Neural progenitor cell (in vitro differentiated cells): ENCODE measurements at regions not wholly inside any gene's neighbourhood (a gene's known extent, or its start where the extent isn't known, plus 50 kb on each side); places are given as distances from the start of the nearest gene placed in this dataset.

Experiments
- DNase-seq: peaks from one replicate; pipeline ENCODE4 v3.0.0-alpha.2; 2016; ENCODE audit warnings: low spot score
- H2AFZ ChIP-seq: fragments of 200-600 bp; sonication (generic); replicated peaks from 2 replicates; pipeline ENCODE4 v1.6.1; 2016; ENCODE audit warnings: antibody characterized with exemption
- H3F3A ChIP-seq: fragments of 200-600 bp; sonication (generic); 2 replicates; pipeline ENCODE4 v1.6.1; 2016; ENCODE audit warnings: antibody characterized with exemption, low read depth
- H3K27ac ChIP-seq: fragments of 200-600 bp; sonication (generic); 2 replicates; pipeline ENCODE4 v1.5.1; 2016; ENCODE audit warnings: mild to moderate bottlenecking
- H3K27me3 ChIP-seq: fragments of 200-600 bp; sonication (generic); 2 replicates; pipeline ENCODE4 v1.6.1; 2016; ENCODE audit warnings: mild to moderate bottlenecking, moderate library complexity
- H3K36me3 ChIP-seq: fragments of 200-600 bp; sonication (generic); 2 replicates; pipeline ENCODE4 v1.5.1; 2016
- H3K4me1 ChIP-seq: fragments of 200-600 bp; sonication (generic); 2 replicates; pipeline ENCODE4 v1.6.1; 2016; ENCODE audit warnings: mixed run types
- H3K4me2 ChIP-seq: fragments of 200-600 bp; sonication (generic); 2 replicates; pipeline ENCODE4 v1.6.1; 2016
- H3K4me3 ChIP-seq: fragments of 200-600 bp; sonication (generic); 2 replicates; pipeline ENCODE4 v1.5.1; 2016
- H3K79me2 ChIP-seq: fragments of 200-600 bp; sonication (generic); 2 replicates; pipeline ENCODE4 v1.6.1; 2016; ENCODE audit warnings: low read depth
- H3K9ac ChIP-seq: fragments of 200-600 bp; sonication (generic); 2 replicates; pipeline ENCODE4 v1.6.1; 2016
- H3K9me3 ChIP-seq: fragments of 200-600 bp; sonication (generic); 2 replicates; pipeline ENCODE4 v1.5.1; 2016; ENCODE audit warnings: low read depth
- H4K20me1 ChIP-seq: fragments of 200-600 bp; sonication (generic); 2 replicates; pipeline ENCODE4 v1.6.1; 2016; ENCODE audit warnings: low read depth
- H3K27ac Mint-ChIP-seq: 3 replicates; pipeline ENCODE4 v1.8.0; 2021; ENCODE audit warnings: mixed read lengths
- H3K27me3 Mint-ChIP-seq: 2 replicates; pipeline ENCODE4 v1.8.0; 2022; ENCODE audit warnings: low read depth, mild to moderate bottlenecking, inconsistent platforms, moderate library complexity, mixed read lengths; ENCODE audit not compliant: insufficient read depth
- H3K36me3 Mint-ChIP-seq: 3 replicates; pipeline ENCODE4 v1.8.0; 2021; ENCODE audit warnings: mixed read lengths
- H3K4me1 Mint-ChIP-seq: 3 replicates; pipeline ENCODE4 v1.8.0; 2021; ENCODE audit warnings: mixed read lengths
- H3K4me3 Mint-ChIP-seq: 3 replicates; pipeline ENCODE4 v1.8.0; 2021; ENCODE audit warnings: mild to moderate bottlenecking, moderate library complexity, mixed read lengths
- H3K9me3 Mint-ChIP-seq: 3 replicates; pipeline ENCODE4 v1.8.0; 2020; ENCODE audit warnings: mixed read lengths
- CTCF ChIP-seq: fragments of 200-600 bp; sonication (generic); IDR thresholded peaks from 2 replicates; pipeline ENCODE4 v1.5.1; 2017; ENCODE audit warnings: antibody characterized with exemption, mild to moderate bottlenecking
- EZH2 ChIP-seq: fragments of 200-600 bp; sonication (generic); IDR thresholded peaks from 2 replicates; pipeline ENCODE4 v1.6.1; 2017; ENCODE audit warnings: antibody characterized with exemption, mild to moderate bottlenecking, moderate library complexity
- EZH2phosphoT487 ChIP-seq: fragments of 200-600 bp; sonication (generic); IDR thresholded peaks from 2 replicates; pipeline ENCODE4 v1.6.1; 2017; ENCODE audit warnings: antibody characterized with exemption

DNA sequence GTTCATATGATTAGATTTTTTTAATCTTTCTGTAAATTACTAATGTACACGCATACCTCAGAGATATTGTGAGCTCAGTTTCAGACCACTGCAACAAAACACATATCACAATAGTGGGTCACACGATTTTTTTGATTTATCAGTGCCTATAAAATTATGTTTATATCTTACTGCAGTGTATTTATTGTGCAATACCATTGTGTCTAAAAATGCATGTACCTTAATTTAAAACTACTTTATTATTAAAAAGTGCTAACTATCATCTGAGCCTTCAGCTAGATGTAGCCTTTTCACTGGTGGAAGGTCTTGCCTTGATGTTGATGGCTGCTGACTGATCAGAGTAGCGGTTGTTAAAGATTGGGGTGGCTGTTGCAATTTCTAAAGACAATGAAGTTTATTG is 918.8 kb upstream of the CHORDC1 start:
- no peak for DNase-seq
- Mint-ChIP-seq H3K27ac (no peak overlapping the region), H3K36me3 (no peaks in the 10 kb centered on the region), H3K4me3 (no peak overlapping the region), H3K27me3 (no peaks in the 10 kb centered on the region), H3K4me1 (no peaks in the 10 kb centered on the region), H3K9me3 (no peaks in the 10 kb centered on the region)
- Histone ChIP-seq H3K9me3 (no peaks in the 10 kb centered on the region), H3F3A (no peaks in the 10 kb centered on the region), H3K4me2 (no peak overlapping the region), H3K36me3 (no peaks in the 10 kb centered on the region), H4K20me1 (no peaks in the 10 kb centered on the region), H2AFZ (no peak overlapping the region), H3K4me1 (no peaks in the 10 kb centered on the region), H3K4me3 (no peak overlapping the region), H3K9ac (no peak overlapping the region), H3K27me3 (no peaks in the 10 kb centered on the region), H3K79me2 (no peaks in the 10 kb centered on the region), H3K27ac (no peak overlapping the region)
- TF ChIP-seq CTCF (no peak), EZH2 (no peak), EZH2phosphoT487 (no peak)

DNA sequence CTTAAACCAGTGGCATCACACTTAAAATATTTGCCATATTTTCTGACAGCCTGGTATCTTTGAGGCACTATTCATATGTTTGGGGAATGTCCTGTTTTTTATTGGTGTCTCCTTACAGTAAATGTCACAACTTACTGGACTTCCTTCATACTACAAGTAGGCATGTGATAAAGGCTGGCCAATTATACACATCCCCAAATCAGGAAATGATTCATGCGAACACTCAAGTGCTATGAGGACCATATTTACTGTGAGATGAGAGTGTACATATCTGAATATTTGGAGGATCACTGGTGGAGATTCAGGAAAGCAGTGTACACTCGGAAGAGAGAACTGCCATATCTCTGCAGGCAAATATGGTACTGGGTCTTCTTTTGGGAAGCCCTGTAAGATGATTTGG is 913.8 kb upstream of the CHORDC1 start:
- no peaks in the 10 kb centered on the region for H3K79me2 ChIP-seq
- no peaks in the 10 kb centered on the region for H3K27me3 ChIP-seq
- TF ChIP-seq CTCF (no peak), EZH2phosphoT487 (no peak), EZH2 (no peak)
- H3K36me3 ChIP-seq: no peaks in the 10 kb centered on the region
- no peak overlapping the region for H3K27ac ChIP-seq
- H3K4me3 ChIP-seq: no peak overlapping the region
- DNase-seq: no peak
- H3K4me1 ChIP-seq: no peaks in the 10 kb centered on the region
- no peaks in the 10 kb centered on the region for H3K9me3 ChIP-seq
- no peak overlapping the region for H3K27ac Mint-ChIP-seq
- no peak overlapping the region for H2AFZ ChIP-seq
- H3K27me3 Mint-ChIP-seq: no peaks in the 10 kb centered on the region
- no peaks in the 10 kb centered on the region for H3K9me3 Mint-ChIP-seq
- no peak overlapping the region for H3K9ac ChIP-seq
- no peaks in the 10 kb centered on the region for H3K4me1 Mint-ChIP-seq
- H3K36me3 Mint-ChIP-seq: no peaks in the 10 kb centered on the region
- no peak overlapping the region for H3K4me2 ChIP-seq
- no peaks in the 10 kb centered on the region for H4K20me1 ChIP-seq
- H3F3A ChIP-seq: no peaks in the 10 kb centered on the region
- H3K4me3 Mint-ChIP-seq: no peak overlapping the region

DNA sequence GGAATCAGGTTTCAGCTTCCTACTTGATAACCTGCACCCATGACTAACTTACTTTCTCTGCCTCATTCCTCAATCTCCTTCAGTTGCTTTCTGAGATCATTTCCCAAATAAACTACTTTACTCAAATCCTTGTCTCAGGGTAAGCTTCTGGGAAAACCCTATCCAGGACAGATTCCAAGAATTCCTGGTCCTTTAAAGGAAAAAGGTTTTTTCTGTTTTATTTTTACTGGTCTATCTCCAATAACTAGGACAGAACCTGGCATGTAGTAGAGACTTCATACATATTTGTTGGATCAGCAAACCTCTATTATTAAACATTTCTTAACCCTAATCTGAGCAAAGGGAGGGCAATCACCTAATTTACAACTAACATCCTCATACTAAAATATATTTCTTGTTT is 910.5 kb upstream of the CHORDC1 start:
- no peaks in the 10 kb centered on the region for H4K20me1 ChIP-seq
- H2AFZ ChIP-seq: no peak overlapping the region
- no peaks in the 10 kb centered on the region for H3K27me3 ChIP-seq
- no peaks in the 10 kb centered on the region for H3K36me3 ChIP-seq
- Mint-ChIP-seq H3K36me3 (no peaks in the 10 kb centered on the region), H3K27ac (no peak overlapping the region), H3K27me3 (no peaks in the 10 kb centered on the region), H3K4me1 (no peaks in the 10 kb centered on the region), H3K4me3 (no peak overlapping the region), H3K9me3 (no peaks in the 10 kb centered on the region)
- TF ChIP-seq EZH2phosphoT487 (no peak), EZH2 (no peak), CTCF (no peak)
- no peak overlapping the region for H3K27ac ChIP-seq
- no peak overlapping the region for H3K4me3 ChIP-seq
- H3K4me1 ChIP-seq: no peaks in the 10 kb centered on the region
- no peaks in the 10 kb centered on the region for H3K79me2 ChIP-seq
- DNase-seq: no peak
- no peaks in the 10 kb centered on the region for H3K9me3 ChIP-seq
- no peak overlapping the region for H3K4me2 ChIP-seq
- H3K9ac ChIP-seq: no peak overlapping the region
- no peaks in the 10 kb centered on the region for H3F3A ChIP-seq

- no peak for DNase-seq
- Histone ChIP-seq H3K79me2 (no peaks in the 10 kb centered on the region), H2AFZ (no peak overlapping the region), H3K4me2 (no peak overlapping the region), H3K27me3 (no peaks in the 10 kb centered on the region), H4K20me1 (no peaks in the 10 kb centered on the region), H3K9me3 (no peaks in the 10 kb centered on the region), H3K27ac (no peak overlapping the region), H3F3A (no peaks in the 10 kb centered on the region), H3K4me3 (no peak overlapping the region), H3K9ac (no peak overlapping the region), H3K36me3 (no peaks in the 10 kb centered on the region), H3K4me1 (no peaks in the 10 kb centered on the region)
- H3K4me1 Mint-ChIP-seq: no peaks in the 10 kb centered on the region
- H3K27me3 Mint-ChIP-seq: no peaks in the 10 kb centered on the region
- H3K36me3 Mint-ChIP-seq: no peaks in the 10 kb centered on the region
- H3K9me3 Mint-ChIP-seq: no peaks in the 10 kb centered on the region
- H3K27ac Mint-ChIP-seq: no peak overlapping the region
- H3K4me3 Mint-ChIP-seq: no peak overlapping the region
- no peak for TF ChIP-seq EZH2
- no peak for TF ChIP-seq CTCF
- no peak for TF ChIP-seq EZH2phosphoT487
Measured at GRCh38 chr11:91129596-91129995, 906.7 kb upstream of the CHORDC1 start.
